Spleen (tissue), 11 donors: ENCODE measurements at regions not wholly inside any gene's neighbourhood (a gene's known extent, or its start where the extent isn't known, plus 50 kb on each side); places are given as distances from the start of the nearest gene placed in this dataset.

ENCODE experiments used
- DNase-seq: peaks from one replicate; pipeline ENCODE4 v3.0.0-alpha.2; 2020
- H3K27ac ChIP-seq, 8 donors: fragments of 200-600 bp; sonication (generic) in 7 of 8; 1 replicate in 4 of 8; 2 replicates in 4 of 8; pipeline versions ENCODE4 v1.5.0 to v1.8.0; 2016 to 2021; ENCODE audit warnings: inconsistent platforms in 4 of 8, mild to moderate bottlenecking in 4 of 8, moderate library complexity in 1 of 8
- H3K27me3 ChIP-seq, 7 donors: fragments of 200-600 bp; sonication (generic) in 6 of 7; replicated peaks in 1 of 7; 1 replicate in 4 of 7; 2 replicates in 3 of 7; pipeline versions ENCODE4 v1.5.0 to v1.8.0; 2016 to 2021; ENCODE audit warnings: inconsistent platforms in 3 of 7, mild to moderate bottlenecking in 1 of 7
- H3K36me3 ChIP-seq, 6 donors: fragments of 200-600 bp; sonication (generic) in 5 of 6; 1 replicate in 4 of 6; 2 replicates in 2 of 6; pipeline versions ENCODE4 v1.5.0 to v1.8.0; 2016 to 2021; ENCODE audit warnings: inconsistent platforms in 2 of 6
- H3K4me1 ChIP-seq, 6 donors: fragments of 200-600 bp; sonication (generic) in 5 of 6; 1 replicate in 3 of 6; 2 replicates in 3 of 6; pipeline versions ENCODE4 v1.5.0 to v1.8.0; 2016 to 2021; ENCODE audit warnings: inconsistent platforms in 3 of 6
- H3K4me3 ChIP-seq, 8 donors: fragments of 200-600 bp; sonication (generic) in 7 of 8; 1 replicate in 4 of 8; 2 replicates in 4 of 8; pipeline versions ENCODE4 v1.5.0 to v1.8.0; 2016 to 2021; ENCODE audit warnings: inconsistent platforms in 4 of 8, mild to moderate bottlenecking in 4 of 8, moderate library complexity in 2 of 8
- H3K9me3 ChIP-seq, 8 donors: fragments of 200-600 bp; sonication (generic) in 7 of 8; 1 replicate in 4 of 8; 2 replicates in 4 of 8; pipeline versions ENCODE4 v1.5.0 to v1.8.0; 2016 to 2021; ENCODE audit warnings: inconsistent platforms in 4 of 8
- CTCF ChIP-seq, 11 experiments: fragments of 200-600 bp in 7 of 11; fragments of 450-650 bp in 4 of 11; sonication (generic) in 4 of 11; IDR thresholded peaks in 8 of 11; conservative IDR thresholded peaks in 3 of 11; 1 replicate in 7 of 11; 2 replicates in 4 of 11; pipeline versions ENCODE4 v1.4.0 to v1.8.0; 2016 to 2021; ENCODE audit warnings: antibody characterized with exemption in 11 of 11, inconsistent platforms in 4 of 11, mild to moderate bottlenecking in 1 of 11
- POLR2A ChIP-seq, 3 donors: fragments of 450-650 bp; IDR thresholded peaks; one replicate each; pipeline ENCODE4 v1.5.1; 2017; ENCODE audit warnings: antibody characterized with exemption in 3 of 3, mild to moderate bottlenecking in 1 of 3
- POLR2AphosphoS5 ChIP-seq, 3 donors: sonication (generic); formaldehyde crosslinking; IDR thresholded peaks; one replicate each; pipeline ENCODE4 v1.5.1; 2017; ENCODE audit warnings: antibody characterized with exemption in 3 of 3
- WGBS, 5 donors: extraction: QIAGEN DNeasy Blood & Tissue Kit in 3 of 5; methylation state at CpG; one replicate each; pipeline versions ENCODE4 v1.1.5 to v1.1.7; 2013 to 2018; 5-methylcytosine and 5-hydroxymethylcytosine counted together
- intact Hi-C: fragments of 100-400 bp; cut with DNase I; formaldehyde crosslinking; loops from one replicate; pipeline ENCODE4 v1.15.0; 2023; ENCODE audit warnings: low total_unique reads
- donor health status: healthy with polysubstance abuse.
- donor health status: DM: no; HTN: no; CAD: no; lungs with moderate emphysema.
- donor health status: DM: no; HTN: no; CAD: no.
- donor health status: Bipolar disorder and iron deficiency.
- donor health status: healthy.
- donor health status: DM: no; HTN: no; CAD: no.
- donor health status: DM: yes; HTN: yes; CAD: no.

GRCh38 chr9:102209176-102209575 lies 470.7 kb upstream of the GRIN3A start:
- no peak for DNase-seq
- Histone ChIP-seq H3K4me1 (no peaks in the 10 kb centered on the region), H3K4me3 (no peak overlapping the region), H3K9me3 (no peaks in the 10 kb centered on the region), H3K27me3 (no peaks in the 10 kb centered on the region), H3K36me3 (no peaks in the 10 kb centered on the region), H3K27ac (no peak overlapping the region)
- intact Hi-C loops, result no loop called here
- WGBS, 5 donors, result 53 to 71% (median 64%) methylated on average over 3 of the region's 3 CpGs
- no peak for TF ChIP-seq POLR2A (IDR thresholded peaks at IDR 0.05)
- no peak for TF ChIP-seq CTCF (IDR thresholded peaks at IDR 0.05 in 8 of 11, conservative IDR thresholded peaks at IDR 0.05 in 3 of 11)
- no peak for TF ChIP-seq POLR2AphosphoS5 (IDR thresholded peaks at IDR 0.05)

DNA sequence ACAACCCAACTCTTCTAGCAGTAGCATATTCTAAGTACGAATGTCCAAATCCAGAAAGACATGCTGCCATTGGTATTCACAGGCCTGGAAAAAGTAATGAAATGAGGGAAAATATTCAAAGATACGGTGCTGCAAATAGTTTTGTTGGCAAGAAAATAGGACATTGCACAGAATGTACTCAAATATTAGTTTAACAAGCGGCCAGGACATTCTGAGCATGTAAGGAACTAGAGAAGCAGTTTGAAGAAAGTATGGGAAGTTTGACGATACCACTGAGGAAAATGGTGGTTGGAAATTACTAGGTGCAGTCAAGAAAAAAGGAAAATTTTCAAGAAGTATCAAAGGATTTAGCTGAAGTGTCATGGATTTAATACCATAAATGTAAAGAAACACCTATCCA lies 468.0 kb upstream of the GRIN3A start:
- intact Hi-C loops, result no loop called here
- H3K4me3 ChIP-seq, result no peak overlapping the region
- no peaks in the 10 kb centered on the region for H3K4me1 ChIP-seq
- WGBS, 5 donors, result 78 to 91% (median 83%) methylated on average over 4 of the region's 4 CpGs
- H3K9me3 ChIP-seq, result no peaks in the 10 kb centered on the region
- H3K27me3 ChIP-seq, result no peaks in the 10 kb centered on the region
- TF ChIP-seq POLR2AphosphoS5 (IDR thresholded peaks at IDR 0.05), result no peak
- TF ChIP-seq POLR2A (IDR thresholded peaks at IDR 0.05), result no peak
- TF ChIP-seq CTCF (IDR thresholded peaks at IDR 0.05 in 8 of 11, conservative IDR thresholded peaks at IDR 0.05 in 3 of 11), result no peak
- DNase-seq, result no peak
- no peaks in the 10 kb centered on the region for H3K36me3 ChIP-seq
- no peak overlapping the region for H3K27ac ChIP-seq

DNA sequence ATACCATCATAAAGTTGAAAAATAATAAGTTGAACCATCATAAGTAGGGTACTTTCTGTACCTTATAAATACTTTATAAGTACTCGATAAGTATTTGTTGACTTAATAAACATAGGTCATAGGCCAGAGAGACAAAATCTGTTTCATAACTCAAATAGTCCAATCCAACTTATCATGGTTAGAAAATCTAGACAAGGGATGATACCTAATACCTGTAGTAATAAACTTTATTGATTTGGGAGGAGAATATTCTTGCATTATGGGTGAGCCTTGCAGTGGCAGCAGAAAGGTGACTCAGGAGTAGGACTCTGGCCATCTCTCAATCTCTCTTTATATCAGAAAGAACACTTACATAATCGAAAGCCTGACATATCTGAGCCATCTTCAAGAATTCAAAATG lies 466.8 kb upstream of the GRIN3A start:
- Histone ChIP-seq H3K27me3 (no peaks in the 10 kb centered on the region), H3K27ac (no peak overlapping the region), H3K4me3 (no peak overlapping the region), H3K9me3 (no peaks in the 10 kb centered on the region), H3K36me3 (no peaks in the 10 kb centered on the region), H3K4me1 (no peaks in the 10 kb centered on the region)
- intact Hi-C loops, result no loop called here
- TF ChIP-seq POLR2AphosphoS5 (IDR thresholded peaks at IDR 0.05) (no peak), POLR2A (IDR thresholded peaks at IDR 0.05) (no peak), CTCF (IDR thresholded peaks at IDR 0.05 in 8 of 11, conservative IDR thresholded peaks at IDR 0.05 in 3 of 11) (no peak)
- WGBS, 5 donors, result 77 to 89% (median 82%) methylated on average over 2 of the region's 2 CpGs
- DNase-seq, result no peak

DNA sequence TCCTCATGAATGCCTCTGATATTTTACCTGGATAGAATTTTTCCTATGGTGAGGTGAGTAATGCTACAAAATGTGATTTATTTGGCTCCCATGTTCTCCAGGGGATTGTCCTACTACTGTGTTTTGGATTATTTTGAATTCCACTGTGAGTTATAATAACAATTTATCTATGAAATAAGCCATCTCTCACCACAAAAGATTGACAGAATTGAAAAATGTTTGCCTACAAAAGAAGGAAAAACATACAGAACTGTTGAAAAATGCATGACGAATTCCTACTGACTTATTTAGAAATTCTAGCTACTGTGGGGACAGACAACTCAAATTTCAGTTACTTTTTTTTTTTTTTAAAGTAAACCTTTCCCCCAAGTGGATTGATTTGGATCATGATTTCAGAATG lies 463.7 kb upstream of the GRIN3A start:
- intact Hi-C loops, result no loop called here
- no peak for DNase-seq
- H3K4me3 ChIP-seq, result no peak overlapping the region
- H3K36me3 ChIP-seq, result no peaks in the 10 kb centered on the region
- no peaks in the 10 kb centered on the region for H3K27me3 ChIP-seq
- 61 to 87% (median 66%) methylated on average over 1 of the region's 1 CpG for WGBS, 5 donors
- peaks cover 0 to 11% (median 0%) of the 10 kb centered on the region in 8 donors for H3K9me3 ChIP-seq
- no peak overlapping the region for H3K27ac ChIP-seq
- TF ChIP-seq POLR2A (IDR thresholded peaks at IDR 0.05), result no peak
- TF ChIP-seq CTCF (IDR thresholded peaks at IDR 0.05 in 8 of 11, conservative IDR thresholded peaks at IDR 0.05 in 3 of 11), result no peak
- TF ChIP-seq POLR2AphosphoS5 (IDR thresholded peaks at IDR 0.05), result no peak
- no peaks in the 10 kb centered on the region for H3K4me1 ChIP-seq
